WTC11 (cell line): ENCODE measurements at regions not wholly inside any gene's neighbourhood (a gene's known extent, or its start where the extent isn't known, plus 50 kb on each side); places are given as distances from the start of the nearest gene placed in this dataset.

Source experiments
- ATAC-seq: fragments of 200-7000 bp; cut with Tn5 transposase; 2 replicates; pipeline ENCODE4 v1.10.0; 2021; ENCODE audit warnings: mild to moderate bottlenecking, moderate library complexity
- CTCF ChIA-PET: fragments of 300-600 bp; sonication (Branson Sonifier 250); formaldehyde crosslinking; loops from one replicate; lab custom pipeline; 2021; ENCODE audit warnings: antibody characterized with exemption; lab: Charles Lee
- POLR2A ChIA-PET: fragments of 350-600 bp; sonication (Branson Sonifier 250); formaldehyde crosslinking; loops from one replicate; lab custom pipeline; 2021; ENCODE audit warnings: antibody characterized with exemption; lab: Charles Lee
- DNase-seq: peaks from one replicate; pipeline ENCODE4 v3.0.0; 2021; ENCODE audit warnings: low spot score
- H3K27ac Mint-ChIP-seq: 2 replicates; pipeline ENCODE4 v1.8.0; 2021; ENCODE audit warnings: mixed read lengths
- H3K27me3 Mint-ChIP-seq: 2 replicates; pipeline ENCODE4 v1.8.0; 2021; ENCODE audit warnings: low read depth, mild to moderate bottlenecking, moderate library complexity, mixed read lengths
- H3K36me3 Mint-ChIP-seq: 2 replicates; pipeline ENCODE4 v1.8.0; 2021; ENCODE audit warnings: mixed read lengths
- H3K4me1 Mint-ChIP-seq: 2 replicates; pipeline ENCODE4 v1.8.0; 2022; ENCODE audit warnings: mixed read lengths
- H3K4me3 Mint-ChIP-seq: 2 replicates; pipeline ENCODE4 v1.8.0; 2021; ENCODE audit warnings: mild to moderate bottlenecking, moderate library complexity, mixed read lengths
- H3K9me3 Mint-ChIP-seq: 2 replicates; pipeline ENCODE4 v1.8.0; 2021; ENCODE audit warnings: mixed read lengths
- AFF4 ChIP-seq: sonication (generic); formaldehyde crosslinking; IDR thresholded peaks from 2 replicates; pipeline ENCODE4 v1.8.1; 2023; ENCODE audit warnings: mild to moderate bottlenecking, missing genetic modification reagents, borderline replicate concordance
- ATF1 ChIP-seq: sonication (generic); formaldehyde crosslinking; IDR thresholded peaks from 2 replicates; pipeline ENCODE4 v1.8.1; 2023; ENCODE audit warnings: mild to moderate bottlenecking, moderate library complexity, missing genetic modification reagents
- CDX4 ChIP-seq: fragments of 250-450 bp; sonication (Bioruptor Pico); IDR thresholded peaks from 2 replicates; pipeline ENCODE4 v1.9.0; 2021; ENCODE audit warnings: moderate library complexity, mild to moderate bottlenecking, inconsistent platforms, borderline replicate concordance
- E2F1 ChIP-seq: sonication (generic); formaldehyde crosslinking; IDR thresholded peaks from 2 replicates; pipeline ENCODE4 v1.8.0; 2022; ENCODE audit warnings: mild to moderate bottlenecking, missing genetic modification reagents
- E2F4 ChIP-seq: sonication (generic); formaldehyde crosslinking; IDR thresholded peaks from 2 replicates; pipeline ENCODE4 v1.8.1; 2022; ENCODE audit warnings: low read depth, mild to moderate bottlenecking, moderate library complexity, missing genetic modification reagents, borderline replicate concordance
- ELF4 ChIP-seq: sonication (generic); formaldehyde crosslinking; IDR thresholded peaks from 2 replicates; pipeline ENCODE4 v1.8.1; 2022; ENCODE audit warnings: low read depth, mild to moderate bottlenecking, moderate library complexity, missing genetic modification reagents
- ESRRA ChIP-seq: sonication (generic); formaldehyde crosslinking; IDR thresholded peaks from 2 replicates; pipeline ENCODE4 v1.8.1; 2022; ENCODE audit warnings: mild to moderate bottlenecking, missing genetic modification reagents, borderline replicate concordance
- KAT7 ChIP-seq: sonication (generic); formaldehyde crosslinking; IDR thresholded peaks from 2 replicates; pipeline ENCODE4 v1.8.1; 2023; ENCODE audit warnings: missing genetic modification reagents, mild to moderate bottlenecking, borderline replicate concordance
- MXD4 ChIP-seq: fragments of 250-450 bp; sonication (Bioruptor Pico); IDR thresholded peaks from 2 replicates; pipeline ENCODE4 v1.8.0; 2021; ENCODE audit warnings: mild to moderate bottlenecking, moderate library complexity, borderline replicate concordance
- RELA ChIP-seq: sonication (generic); formaldehyde crosslinking; IDR thresholded peaks from 2 replicates; pipeline ENCODE4 v1.8.1; 2022; ENCODE audit warnings: missing genetic modification reagents, mild to moderate bottlenecking, borderline replicate concordance
- TEAD4 ChIP-seq: sonication (generic); formaldehyde crosslinking; IDR thresholded peaks from 2 replicates; pipeline ENCODE4 v1.8.0; 2022; ENCODE audit warnings: mild to moderate bottlenecking, missing genetic modification reagents
- USF1 ChIP-seq: sonication (generic); formaldehyde crosslinking; IDR thresholded peaks from 2 replicates; pipeline ENCODE4 v1.8.0; 2022; ENCODE audit warnings: mild to moderate bottlenecking, missing genetic modification reagents
- ZNF263 ChIP-seq: sonication (generic); formaldehyde crosslinking; IDR thresholded peaks from 2 replicates; pipeline ENCODE4 v1.8.1; 2022; ENCODE audit warnings: low read depth, mild to moderate bottlenecking, moderate library complexity, missing genetic modification reagents
- ZNF281 ChIP-seq: sonication (generic); formaldehyde crosslinking; IDR thresholded peaks from 2 replicates; pipeline ENCODE4 v1.8.0; 2023; ENCODE audit warnings: mild to moderate bottlenecking, missing genetic modification reagents
- ZNF532 ChIP-seq: fragments of 250-450 bp; sonication (Bioruptor Pico); IDR thresholded peaks from 2 replicates; pipeline ENCODE4 v1.9.0; 2021; ENCODE audit warnings: mild to moderate bottlenecking, borderline replicate concordance
- TF ChIP-seq, protein P1 (sequence below): sonication (generic); formaldehyde crosslinking; IDR thresholded peaks from 2 replicates; pipeline ENCODE4 v1.8.1; 2022; ENCODE audit warnings: missing genetic modification reagents, borderline replicate concordance
- TF ChIP-seq, protein P2 (sequence below): sonication (generic); formaldehyde crosslinking; IDR thresholded peaks from 2 replicates; pipeline ENCODE4 v1.8.1; 2023; ENCODE audit warnings: mild to moderate bottlenecking, missing genetic modification reagents, moderate library complexity

DNA sequence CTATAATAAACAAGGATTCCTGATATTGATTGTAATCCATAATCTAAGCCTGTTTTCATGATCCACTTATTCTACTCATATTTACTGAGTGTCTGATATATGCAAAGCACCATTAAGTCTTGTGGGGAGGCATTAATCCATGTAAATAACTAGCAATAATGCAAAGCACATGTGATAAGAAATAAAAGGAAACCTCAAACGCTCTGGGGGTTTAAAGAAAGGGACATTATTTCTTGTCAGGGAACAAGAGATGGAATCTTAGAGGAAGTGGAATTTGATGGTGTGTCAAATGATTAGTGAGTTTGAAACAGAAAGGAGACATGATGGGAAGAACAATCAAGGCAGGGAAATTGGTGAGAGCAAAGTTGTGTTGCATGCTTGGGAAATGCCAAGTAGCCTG lies 57.4 kb upstream of the FLT1 start (continued):
- no peak for TF ChIP-seq ZNF532 (CRISPR knock-in tag)
- no peak for TF ChIP-seq USF1 (CRISPR knock-in tag)
- TF ChIP-seq ZNF263 (CRISPR knock-in tag), result no peak

DNA sequence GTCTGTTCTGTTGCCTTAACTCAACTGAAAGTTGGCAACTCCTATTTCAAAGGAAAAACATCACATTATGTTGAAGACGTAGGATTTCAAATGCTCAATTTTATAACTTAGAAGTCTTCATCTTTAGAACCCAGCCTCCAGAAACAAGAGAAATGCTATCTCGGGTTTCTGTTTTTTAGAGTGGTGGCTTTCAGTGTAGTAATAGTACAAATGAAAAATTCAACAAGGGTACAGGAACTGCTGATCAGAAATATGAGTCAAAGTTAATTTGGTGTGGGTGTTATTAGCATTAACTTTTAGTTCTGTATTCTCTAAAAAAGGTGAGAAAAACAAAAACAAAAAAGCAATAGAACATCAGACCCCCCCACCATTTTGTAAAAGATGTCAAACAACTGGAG lies 56.6 kb upstream of the FLT1 start:
- no peak overlapping the region for H3K27ac Mint-ChIP-seq
- ATAC-seq (no peak), DNase-seq (no peak)
- no peaks in the 10 kb centered on the region for H3K36me3 Mint-ChIP-seq
- no peak overlapping the region for H3K4me3 Mint-ChIP-seq
- H3K27me3 Mint-ChIP-seq, result no peaks in the 10 kb centered on the region
- peaks cover 10% of the 10 kb centered on the region for H3K4me1 Mint-ChIP-seq
- H3K9me3 Mint-ChIP-seq, result no peaks in the 10 kb centered on the region
- ChIA-PET CTCF (no interaction called here), POLR2A (no interaction called here)
- TF ChIP-seq ATF1 (no peak), AFF4 (CRISPR knock-in tag) (no peak), ZNF281 (no peak), ELF4 (CRISPR knock-in tag) (no peak), TEAD4 (CRISPR knock-in tag) (no peak), ESRRA (CRISPR knock-in tag) (no peak), E2F4 (CRISPR knock-in tag) (no peak), CDX4 (no peak), KAT7 (CRISPR knock-in tag) (no peak), MXD4 (no peak), E2F1 (CRISPR knock-in tag) (no peak), RELA (CRISPR knock-in tag) (no peak)
- TF ChIP-seq, protein P1, sequence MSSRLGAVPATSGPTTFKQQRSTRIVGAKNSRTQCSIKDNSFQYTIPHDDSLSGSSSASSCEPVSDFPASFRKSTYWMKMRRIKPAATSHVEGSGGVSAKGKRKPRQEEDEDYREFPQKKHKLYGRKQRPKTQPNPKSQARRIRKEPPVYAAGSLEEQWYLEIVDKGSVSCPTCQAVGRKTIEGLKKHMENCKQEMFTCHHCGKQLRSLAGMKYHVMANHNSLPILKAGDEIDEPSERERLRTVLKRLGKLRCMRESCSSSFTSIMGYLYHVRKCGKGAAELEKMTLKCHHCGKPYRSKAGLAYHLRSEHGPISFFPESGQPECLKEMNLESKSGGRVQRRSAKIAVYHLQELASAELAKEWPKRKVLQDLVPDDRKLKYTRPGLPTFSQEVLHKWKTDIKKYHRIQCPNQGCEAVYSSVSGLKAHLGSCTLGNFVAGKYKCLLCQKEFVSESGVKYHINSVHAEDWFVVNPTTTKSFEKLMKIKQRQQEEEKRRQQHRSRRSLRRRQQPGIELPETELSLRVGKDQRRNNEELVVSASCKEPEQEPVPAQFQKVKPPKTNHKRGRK, result no peak
- TF ChIP-seq, protein P2, sequence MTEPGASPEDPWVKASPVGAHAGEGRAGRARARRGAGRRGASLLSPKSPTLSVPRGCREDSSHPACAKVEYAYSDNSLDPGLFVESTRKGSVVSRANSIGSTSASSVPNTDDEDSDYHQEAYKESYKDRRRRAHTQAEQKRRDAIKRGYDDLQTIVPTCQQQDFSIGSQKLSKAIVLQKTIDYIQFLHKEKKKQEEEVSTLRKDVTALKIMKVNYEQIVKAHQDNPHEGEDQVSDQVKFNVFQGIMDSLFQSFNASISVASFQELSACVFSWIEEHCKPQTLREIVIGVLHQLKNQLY (CRISPR knock-in tag), result no peak
